GM23338 (cell line): ENCODE measurements at regions not wholly inside any gene's neighbourhood (a gene's known extent, or its start where the extent isn't known, plus 50 kb on each side); places are given as distances from the start of the nearest gene placed in this dataset.
"Not testable (repeated sequence)": the region's sequence is repeated elsewhere in the genome, so short reads cannot be mapped to it uniquely, and the experiment has no call there.

Experiments used
- ATAC-seq: fragments of 200-7000 bp; cut with Tn5 transposase; 3 replicates; pipeline ENCODE4 v1.9.1; 2020
- DNase-seq: peaks from one replicate; pipeline ENCODE4 v3.0.0-alpha.2; 2015; ENCODE audit warnings: low spot score
- H2AFZ ChIP-seq: fragments of 200-600 bp; sonication (generic); 2 replicates; pipeline ENCODE4 v1.8.0; 2016; ENCODE audit warnings: antibody characterized with exemption, mild to moderate bottlenecking, moderate library complexity
- H3F3A ChIP-seq: fragments of 200-600 bp; sonication (generic); replicated peaks from 2 replicates; pipeline ENCODE4 v1.8.0; 2017; ENCODE audit warnings: antibody characterized with exemption, mixed run types, low read depth
- H3K27ac ChIP-seq: fragments of 200-600 bp; sonication (generic); 2 replicates; pipeline ENCODE4 v1.6.1; 2016; ENCODE audit warnings: low read depth
- H3K27me3 ChIP-seq: fragments of 200-600 bp; sonication (generic); 2 replicates; pipeline ENCODE4 v1.8.0; 2016; ENCODE audit warnings: mild to moderate bottlenecking, mixed run types, moderate library complexity; ENCODE audit not compliant: insufficient read depth
- H3K36me3 ChIP-seq: fragments of 200-600 bp; sonication (generic); 2 replicates; pipeline ENCODE4 v1.8.0; 2016; ENCODE audit warnings: mild to moderate bottlenecking; ENCODE audit not compliant: insufficient read depth
- H3K4me1 ChIP-seq: fragments of 200-600 bp; sonication (generic); 2 replicates; pipeline ENCODE4 v1.8.0; 2016; ENCODE audit warnings: mild to moderate bottlenecking, moderate library complexity; ENCODE audit not compliant: insufficient read depth
- H3K4me2 ChIP-seq: fragments of 200-600 bp; sonication (generic); 2 replicates; pipeline ENCODE4 v1.7.1; 2017; ENCODE audit warnings: mixed run types
- H3K4me3 ChIP-seq: fragments of 200-600 bp; sonication (generic); 2 replicates; pipeline ENCODE4 v1.6.1; 2016; ENCODE audit warnings: mixed run types
- H3K79me2 ChIP-seq: fragments of 200-600 bp; sonication (generic); replicated peaks from 2 replicates; pipeline ENCODE4 v1.8.0; 2017; ENCODE audit warnings: mild to moderate bottlenecking; ENCODE audit not compliant: insufficient read depth
- H3K9me2 ChIP-seq: fragments of 200-600 bp; sonication (generic); 2 replicates; pipeline ENCODE4 v1.8.0; 2017; ENCODE audit not compliant: insufficient read depth
- H4K20me1 ChIP-seq: fragments of 200-600 bp; sonication (generic); replicated peaks from 2 replicates; pipeline ENCODE4 v1.8.0; 2017; ENCODE audit warnings: mild to moderate bottlenecking; ENCODE audit not compliant: insufficient read depth
- H3K27ac Mint-ChIP-seq: 2 replicates; pipeline ENCODE4 v1.8.0; 2020; ENCODE audit warnings: inconsistent platforms, mild to moderate bottlenecking, moderate library complexity, mixed read lengths
- H3K27me3 Mint-ChIP-seq: 3 replicates; pipeline ENCODE4 v1.8.0; 2022; ENCODE audit warnings: low read depth, mild to moderate bottlenecking, moderate library complexity, mixed read lengths, inconsistent platforms; ENCODE audit not compliant: insufficient read depth, poor library complexity
- H3K36me3 Mint-ChIP-seq: 3 replicates; pipeline ENCODE4 v1.8.0; 2021; ENCODE audit warnings: low read depth, mild to moderate bottlenecking, inconsistent platforms, moderate library complexity, mixed read lengths
- H3K4me1 Mint-ChIP-seq: 3 replicates; pipeline ENCODE4 v1.8.0; 2020; ENCODE audit warnings: mild to moderate bottlenecking, inconsistent platforms, mixed read lengths
- H3K4me3 Mint-ChIP-seq: 3 replicates; pipeline ENCODE4 v1.8.0; 2021; ENCODE audit warnings: moderate library complexity, mild to moderate bottlenecking, inconsistent platforms, mixed read lengths
- H3K9me3 Mint-ChIP-seq: 3 replicates; pipeline ENCODE4 v1.8.0; 2020; ENCODE audit warnings: moderate library complexity, mild to moderate bottlenecking, inconsistent platforms, mixed read lengths
- CREB1 ChIP-seq: fragments of 250-450 bp; sonication (Bioruptor Pico); IDR thresholded peaks from 2 replicates; pipeline ENCODE4 v1.5.0; 2020; ENCODE audit warnings: low read depth, mild to moderate bottlenecking, moderate library complexity
- ETS1 ChIP-seq: IDR thresholded peaks from 2 replicates; pipeline ENCODE4 v1.6.1; 2016; ENCODE audit warnings: antibody characterized with exemption
- EZH2 ChIP-seq: fragments of 200-600 bp; sonication (generic); IDR thresholded peaks from one replicate; pipeline ENCODE4 v1.8.0; 2017; ENCODE audit warnings: antibody characterized with exemption, mild to moderate bottlenecking, low read depth; ENCODE audit not compliant: unreplicated experiment
- EZH2phosphoT487 ChIP-seq: fragments of 200-600 bp; sonication (generic); IDR thresholded peaks from one replicate; pipeline ENCODE4 v1.8.1; 2018; ENCODE audit warnings: antibody characterized with exemption; ENCODE audit not compliant: unreplicated experiment
- JUNB ChIP-seq: IDR thresholded peaks from one replicate; pipeline ENCODE4 v1.6.1; 2016; ENCODE audit warnings: antibody characterized with exemption; ENCODE audit not compliant: unreplicated experiment
- NANOG ChIP-seq: IDR thresholded peaks from 2 replicates; pipeline ENCODE4 v1.6.1; 2016; ENCODE audit warnings: antibody characterized with exemption, borderline replicate concordance
- POLR2AphosphoS5 ChIP-seq: IDR thresholded peaks from 2 replicates; pipeline ENCODE4 v1.6.1; 2016; ENCODE audit warnings: antibody characterized with exemption, low read depth
- REST ChIP-seq: IDR thresholded peaks from one replicate; pipeline ENCODE4 v1.6.1; 2018; ENCODE audit warnings: antibody characterized with exemption; ENCODE audit not compliant: unreplicated experiment
- STAT1 ChIP-seq: IDR thresholded peaks from one replicate; pipeline ENCODE4 v1.6.1; 2016; ENCODE audit warnings: antibody characterized with exemption; ENCODE audit not compliant: unreplicated experiment
- ZNF114 ChIP-seq: fragments of 250-450 bp; sonication (Bioruptor Pico); IDR thresholded peaks from 2 replicates; pipeline ENCODE4 v1.5.0; 2020; ENCODE audit warnings: mild to moderate bottlenecking, moderate library complexity
- ZNF462 ChIP-seq: fragments of 250-450 bp; sonication (Bioruptor Pico); IDR thresholded peaks from 2 replicates; pipeline ENCODE4 v1.5.0; 2020; ENCODE audit warnings: mild to moderate bottlenecking, moderate library complexity

- not testable (repeated sequence) for H3K27me3 ChIP-seq, DNase-seq, H3K9me3 Mint-ChIP-seq, H3K9me2 ChIP-seq, H3K27me3 Mint-ChIP-seq, H4K20me1 ChIP-seq, H3K4me1 Mint-ChIP-seq, H3K4me3 ChIP-seq, H3F3A ChIP-seq, H3K4me2 ChIP-seq, ATAC-seq, H3K79me2 ChIP-seq, H3K27ac ChIP-seq, H3K27ac Mint-ChIP-seq, H3K36me3 Mint-ChIP-seq, H3K4me3 Mint-ChIP-seq, H2AFZ ChIP-seq, H3K36me3 ChIP-seq, H3K4me1 ChIP-seq
These were observed 51.8 kb upstream of the OSMR start for GRCh38 chr5:38794037-38794436.

- no peak overlapping the region for H3K4me2 ChIP-seq
- Mint-ChIP-seq H3K27me3 (peaks cover 2% of the 10 kb centered on the region), H3K9me3 (no peaks in the 10 kb centered on the region; the same call in 2 of the 3 replicates), H3K27ac (no peak overlapping the region), H3K4me1 (no peaks in the 10 kb centered on the region), H3K4me3 (no peak overlapping the region), H3K36me3 (no peaks in the 10 kb centered on the region)
- ATAC-seq (no peak), DNase-seq (no peak)
- no peaks in the 10 kb centered on the region for H3K79me2 ChIP-seq
- H2AFZ ChIP-seq: no peak overlapping the region
- H3K36me3 ChIP-seq: no peaks in the 10 kb centered on the region
- H3F3A ChIP-seq: no peaks in the 10 kb centered on the region
- H3K4me1 ChIP-seq: no peaks in the 10 kb centered on the region
- no peaks in the 10 kb centered on the region for H4K20me1 ChIP-seq
- H3K27ac ChIP-seq: no peak overlapping the region
- H3K4me3 ChIP-seq: no peak overlapping the region
- no peaks in the 10 kb centered on the region for H3K9me2 ChIP-seq
- no peaks in the 10 kb centered on the region for H3K27me3 ChIP-seq
- TF ChIP-seq JUNB: no peak
- no peak for TF ChIP-seq ZNF462 (CRISPR knock-in tag)
- TF ChIP-seq REST: no peak
- TF ChIP-seq EZH2phosphoT487: no peak
- no peak for TF ChIP-seq ZNF114 (CRISPR knock-in tag)
- TF ChIP-seq ETS1: no peak
- no peak for TF ChIP-seq EZH2
- TF ChIP-seq NANOG: no peak
- no peak for TF ChIP-seq POLR2AphosphoS5
- no peak for TF ChIP-seq STAT1
- no peak for TF ChIP-seq CREB1 (CRISPR knock-in tag)
These were observed 50.8 kb upstream of the OSMR start for GRCh38 chr5:38794986-38795385.
